Sigmoid colon (tissue), 6 donors: ENCODE measurements at regions not wholly inside any gene's neighbourhood (a gene's known extent, or its start where the extent isn't known, plus 50 kb on each side); places are given as distances from the start of the nearest gene placed in this dataset.

Experiments used
- DNase-seq: peaks from one replicate; pipeline ENCODE4 v3.0.0-alpha.2; 2019
- H3K27ac ChIP-seq, 4 donors: fragments of 200-600 bp; sonication (generic); one replicate each; pipeline ENCODE4 v1.5.1; 2016 to 2019; ENCODE audit warnings: mild to moderate bottlenecking in 1 of 4
- H3K27me3 ChIP-seq, 3 donors: fragments of 200-600 bp; sonication (generic); one replicate each; pipeline ENCODE4 v1.5.1; 2019; ENCODE audit warnings: mild to moderate bottlenecking in 1 of 3
- H3K36me3 ChIP-seq, 4 donors: fragments of 200-600 bp; sonication (generic); one replicate each; pipeline ENCODE4 v1.5.1; 2016 to 2019
- H3K4me1 ChIP-seq, 4 donors: fragments of 200-600 bp; sonication (generic); one replicate each; pipeline ENCODE4 v1.5.1; 2017 to 2019
- H3K4me3 ChIP-seq, 4 donors: fragments of 200-600 bp; sonication (generic); one replicate each; pipeline ENCODE4 v1.5.1; 2017 to 2019; ENCODE audit warnings: mild to moderate bottlenecking in 2 of 4, moderate library complexity in 1 of 4
- H3K9me3 ChIP-seq, 4 donors: fragments of 200-600 bp in 3 of 4; sonication (generic) in 3 of 4; one replicate each; pipeline versions ENCODE4 v1.5.1 to v1.6.1; 2013 to 2019
- CTCF ChIP-seq, 4 experiments: fragments of 450-650 bp in 3 of 4; fragments of 200-600 bp in 1 of 4; IDR thresholded peaks; one replicate each; pipeline ENCODE4 v1.5.1; 2016 to 2019; ENCODE audit warnings: antibody characterized with exemption in 4 of 4, mild to moderate bottlenecking in 3 of 4, moderate library complexity in 2 of 4
- EP300 ChIP-seq, 4 donors: sonication (generic); formaldehyde crosslinking; IDR thresholded peaks; one replicate each; pipeline ENCODE4 v1.6.1; 2017; ENCODE audit warnings: antibody characterized with exemption in 4 of 4
- POLR2A ChIP-seq, 2 donors: fragments of 450-650 bp; IDR thresholded peaks; one replicate each; pipeline ENCODE4 v1.6.1; 2016; ENCODE audit warnings: antibody characterized with exemption in 2 of 2, mild to moderate bottlenecking in 2 of 2, moderate library complexity in 2 of 2
- POLR2AphosphoS5 ChIP-seq, 4 donors: sonication (generic); formaldehyde crosslinking; IDR thresholded peaks; one replicate each; pipeline ENCODE4 v1.6.1; 2017; ENCODE audit warnings: antibody characterized with exemption in 4 of 4
- WGBS, 2 donors: extraction: QIAGEN DNeasy Blood & Tissue Kit; methylation state at CpG; one replicate each; pipeline ENCODE4 v1.1.7; 2013; 5-methylcytosine and 5-hydroxymethylcytosine counted together
- intact Hi-C: fragments of 100-400 bp; cut with DNase I; formaldehyde crosslinking; loops from one replicate; pipeline ENCODE4 v1.15.1; 2023
- donor health status: healthy with polysubstance abuse.
- donor health status: healthy.

GRCh38 chr6:91560409-91560808 is 973.5 kb upstream of the MAP3K7 start:
- Histone ChIP-seq H3K27me3 (no peaks in the 10 kb centered on the region), H3K4me1 (no peaks in the 10 kb centered on the region), H3K9me3 (peaks cover 0 to 3% (median 1%) of the 10 kb centered on the region in 4 donors), H3K36me3 (no peaks in the 10 kb centered on the region), H3K27ac (no peak overlapping the region), H3K4me3 (no peak overlapping the region)
- TF ChIP-seq CTCF (IDR thresholded peaks at IDR 0.05), result no peak
- TF ChIP-seq POLR2A (IDR thresholded peaks at IDR 0.05), result no peak
- TF ChIP-seq POLR2AphosphoS5 (IDR thresholded peaks at IDR 0.05), result no peak
- no peak for TF ChIP-seq EP300 (IDR thresholded peaks at IDR 0.05)
- intact Hi-C loops, result no loop called here
- peak; percentile 42 for DNase-seq
- WGBS, 2 donors, result 91 to 94% methylated on average over 3 of the region's 3 CpGs

GRCh38 chr6:91540902-91541301 is 954.0 kb upstream of the MAP3K7 start:
- Histone ChIP-seq H3K36me3 (no peaks in the 10 kb centered on the region), H3K27me3 (no peaks in the 10 kb centered on the region), H3K27ac (no peak overlapping the region), H3K9me3 (no peaks in the 10 kb centered on the region), H3K4me1 (no peaks in the 10 kb centered on the region), H3K4me3 (no peak overlapping the region)
- DNase-seq, result no peak
- intact Hi-C loops, result no loop called here
- no peak for TF ChIP-seq CTCF (IDR thresholded peaks at IDR 0.05)
- no peak for TF ChIP-seq POLR2A (IDR thresholded peaks at IDR 0.05)
- TF ChIP-seq EP300 (IDR thresholded peaks at IDR 0.05), result no peak
- 60 to 68% methylated on average over 5 of the region's 5 CpGs for WGBS, 2 donors

GRCh38 chr6:91539456-91539855 is 952.6 kb upstream of the MAP3K7 start:
- H3K27me3 ChIP-seq, result no peaks in the 10 kb centered on the region
- WGBS, 2 donors, result 58 to 73% methylated on average over 3 of the region's 3 CpGs

GRCh38 chr6:91538622-91539021 is 951.8 kb upstream of the MAP3K7 start:
- no peaks in the 10 kb centered on the region for H3K27me3 ChIP-seq
- no peak overlapping the region for H3K4me3 ChIP-seq
- intact Hi-C loops, result no loop called here
- no peaks in the 10 kb centered on the region for H3K9me3 ChIP-seq
- 55 to 67% methylated on average over 4 of the region's 4 CpGs for WGBS, 2 donors
- H3K36me3 ChIP-seq, result no peaks in the 10 kb centered on the region
- DNase-seq, result no peak
- H3K27ac ChIP-seq, result no peak overlapping the region
- H3K4me1 ChIP-seq, result no peaks in the 10 kb centered on the region
- no peak for TF ChIP-seq POLR2A (IDR thresholded peaks at IDR 0.05)
- no peak for TF ChIP-seq CTCF (IDR thresholded peaks at IDR 0.05)
- TF ChIP-seq EP300 (IDR thresholded peaks at IDR 0.05), result no peak
- no peak for TF ChIP-seq POLR2AphosphoS5 (IDR thresholded peaks at IDR 0.05)

More at GRCh38 chr6:91539456-91539855, 952.6 kb upstream of the MAP3K7 start:
- no peak for TF ChIP-seq CTCF (IDR thresholded peaks at IDR 0.05)
- no peak for TF ChIP-seq POLR2AphosphoS5 (IDR thresholded peaks at IDR 0.05)
- no peak for TF ChIP-seq EP300 (IDR thresholded peaks at IDR 0.05)
- TF ChIP-seq POLR2A (IDR thresholded peaks at IDR 0.05), result no peak
- Histone ChIP-seq H3K9me3 (no peaks in the 10 kb centered on the region), H3K4me3 (no peak overlapping the region), H3K27ac (no peak overlapping the region), H3K36me3 (no peaks in the 10 kb centered on the region), H3K4me1 (no peaks in the 10 kb centered on the region)
- intact Hi-C loops, result no loop called here
- no peak for DNase-seq

GRCh38 chr6:91534614-91535013 is 947.7 kb upstream of the MAP3K7 start:
- intact Hi-C loops, result no loop called here

More at GRCh38 chr6:91534614-91535013, 947.7 kb upstream of the MAP3K7 start:
- no peak for TF ChIP-seq POLR2AphosphoS5 (IDR thresholded peaks at IDR 0.05)
- Histone ChIP-seq H3K36me3 (no peaks in the 10 kb centered on the region), H3K4me1 (no peaks in the 10 kb centered on the region), H3K4me3 (no peak overlapping the region), H3K27me3 (no peaks in the 10 kb centered on the region), H3K9me3 (no peaks in the 10 kb centered on the region), H3K27ac (no peak overlapping the region)
- DNase-seq, result no peak
- WGBS, 2 donors, result 33 to 64% methylated on average over 2 of the region's 2 CpGs
